ENCODE measurements at regions not wholly inside any gene's neighbourhood (a gene's known extent, or its start where the extent isn't known, plus 50 kb on each side); places are given as distances from the start of the nearest gene placed in this dataset.

DNA sequence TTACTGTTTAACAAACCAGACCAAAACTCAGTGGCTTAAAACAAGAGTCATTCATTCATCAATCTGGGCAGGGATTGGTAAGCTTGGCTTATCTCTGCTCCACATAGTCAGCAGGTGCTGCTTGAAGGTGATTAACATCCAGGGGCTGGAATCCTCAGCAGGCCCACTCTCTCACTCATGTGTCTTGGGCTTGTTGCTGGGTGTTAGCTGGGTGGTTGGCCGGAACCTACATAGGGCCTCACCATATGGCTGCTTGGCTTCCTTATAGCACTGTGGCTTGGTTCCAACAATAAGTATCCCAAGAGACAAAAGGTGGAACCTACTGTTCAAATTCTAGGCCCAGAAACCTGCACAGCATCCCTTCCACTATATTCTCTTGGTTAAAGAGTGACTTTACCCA, 125.0 kb downstream of the RASGEF1B start:
- TF ChIP-seq, protein P1, sequence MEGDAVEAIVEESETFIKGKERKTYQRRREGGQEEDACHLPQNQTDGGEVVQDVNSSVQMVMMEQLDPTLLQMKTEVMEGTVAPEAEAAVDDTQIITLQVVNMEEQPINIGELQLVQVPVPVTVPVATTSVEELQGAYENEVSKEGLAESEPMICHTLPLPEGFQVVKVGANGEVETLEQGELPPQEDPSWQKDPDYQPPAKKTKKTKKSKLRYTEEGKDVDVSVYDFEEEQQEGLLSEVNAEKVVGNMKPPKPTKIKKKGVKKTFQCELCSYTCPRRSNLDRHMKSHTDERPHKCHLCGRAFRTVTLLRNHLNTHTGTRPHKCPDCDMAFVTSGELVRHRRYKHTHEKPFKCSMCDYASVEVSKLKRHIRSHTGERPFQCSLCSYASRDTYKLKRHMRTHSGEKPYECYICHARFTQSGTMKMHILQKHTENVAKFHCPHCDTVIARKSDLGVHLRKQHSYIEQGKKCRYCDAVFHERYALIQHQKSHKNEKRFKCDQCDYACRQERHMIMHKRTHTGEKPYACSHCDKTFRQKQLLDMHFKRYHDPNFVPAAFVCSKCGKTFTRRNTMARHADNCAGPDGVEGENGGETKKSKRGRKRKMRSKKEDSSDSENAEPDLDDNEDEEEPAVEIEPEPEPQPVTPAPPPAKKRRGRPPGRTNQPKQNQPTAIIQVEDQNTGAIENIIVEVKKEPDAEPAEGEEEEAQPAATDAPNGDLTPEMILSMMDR (IDR thresholded peaks at IDR 0.05; ENCODE audit: unreplicated experiment) = no peak
- no peaks in the 10 kb centered on the region for H3K36me3 Mint-ChIP-seq (ENCODE audit: low read depth, unreplicated experiment)
- no peak for DNase-seq (ENCODE audit: low spot score)
- H3K4me1 Mint-ChIP-seq (ENCODE audit: unreplicated experiment) = no peaks in the 10 kb centered on the region
- H3K9me3 Mint-ChIP-seq (ENCODE audit: unreplicated experiment) = no peaks in the 10 kb centered on the region
- H3K27ac Mint-ChIP-seq (ENCODE audit: unreplicated experiment) = no peak overlapping the region
- H3K27me3 Mint-ChIP-seq (ENCODE audit: unreplicated experiment) = peaks cover 6% of the 10 kb centered on the region
- H3K4me3 Mint-ChIP-seq (ENCODE audit: unreplicated experiment) = no peak overlapping the region

GRCh38 chr4:81343536-81343935, 128.2 kb downstream of the RASGEF1B start:
- Mint-ChIP-seq H3K4me1 (ENCODE audit: unreplicated experiment) (no peaks in the 10 kb centered on the region), H3K27ac (ENCODE audit: unreplicated experiment) (no peak overlapping the region), H3K4me3 (ENCODE audit: unreplicated experiment) (no peak overlapping the region), H3K9me3 (ENCODE audit: unreplicated experiment) (no peaks in the 10 kb centered on the region), H3K36me3 (ENCODE audit: low read depth, unreplicated experiment) (no peaks in the 10 kb centered on the region), H3K27me3 (ENCODE audit: unreplicated experiment) (peaks cover 1% of the 10 kb centered on the region)
- TF ChIP-seq, protein P1 (IDR thresholded peaks at IDR 0.05; ENCODE audit: unreplicated experiment) = no peak
- DNase-seq (ENCODE audit: low spot score) = no peak

DNA sequence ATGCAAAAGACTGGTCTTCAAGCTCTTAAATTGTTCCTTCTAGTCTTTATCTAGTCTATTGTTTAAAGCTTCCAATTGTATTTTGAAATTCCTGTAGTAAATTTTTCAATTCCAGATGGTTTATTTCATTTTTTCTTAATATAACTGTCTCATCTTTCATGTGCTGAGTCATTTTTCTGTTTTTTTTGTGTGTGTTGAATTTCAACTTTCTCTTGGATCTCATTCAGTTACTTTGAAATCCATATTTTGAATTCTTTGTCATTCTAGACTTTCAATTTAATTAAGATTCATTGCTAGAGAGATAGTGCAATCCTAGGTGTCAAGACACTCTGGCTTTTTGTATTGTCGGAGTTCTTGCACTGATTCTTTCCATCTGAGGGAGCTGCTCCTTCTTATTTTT, 128.0 kb upstream of the PRKG2 start:
- Mint-ChIP-seq H3K27me3 (ENCODE audit: unreplicated experiment) (peaks cover 1% of the 10 kb centered on the region), H3K9me3 (ENCODE audit: unreplicated experiment) (no peaks in the 10 kb centered on the region), H3K27ac (ENCODE audit: unreplicated experiment) (no peak overlapping the region), H3K36me3 (ENCODE audit: low read depth, unreplicated experiment) (no peaks in the 10 kb centered on the region), H3K4me3 (ENCODE audit: unreplicated experiment) (no peak overlapping the region), H3K4me1 (ENCODE audit: unreplicated experiment) (no peaks in the 10 kb centered on the region)
- DNase-seq (ENCODE audit: low spot score) = no peak
- TF ChIP-seq, protein P1 (IDR thresholded peaks at IDR 0.05; ENCODE audit: unreplicated experiment) = no peak

DNA sequence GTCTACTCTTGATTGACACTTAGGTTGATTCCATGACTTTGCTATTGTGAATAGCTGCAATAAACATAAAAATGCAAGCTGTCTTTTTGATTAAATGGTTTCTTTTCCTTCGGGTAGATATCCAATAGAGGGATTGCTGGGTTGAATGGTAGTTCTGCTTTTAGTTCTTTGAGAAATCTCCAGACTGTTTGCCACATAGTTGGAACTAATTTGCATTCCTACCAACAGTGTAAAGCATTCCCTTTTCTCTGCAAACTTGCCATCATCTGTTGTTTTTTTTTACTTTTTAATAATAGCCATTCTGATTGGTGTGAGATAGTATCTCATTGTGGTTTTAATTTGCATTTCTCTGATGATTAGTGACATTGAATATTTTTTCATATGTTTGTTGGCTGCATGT, 122.2 kb upstream of the PRKG2 start:
- H3K27me3 Mint-ChIP-seq (ENCODE audit: unreplicated experiment) = no peaks in the 10 kb centered on the region
- H3K4me3 Mint-ChIP-seq (ENCODE audit: unreplicated experiment) = no peak overlapping the region
- no peaks in the 10 kb centered on the region for H3K36me3 Mint-ChIP-seq (ENCODE audit: low read depth, unreplicated experiment)
- TF ChIP-seq, protein P1 (IDR thresholded peaks at IDR 0.05; ENCODE audit: unreplicated experiment) = no peak
- DNase-seq (ENCODE audit: low spot score) = no peak
- H3K27ac Mint-ChIP-seq (ENCODE audit: unreplicated experiment) = no peak overlapping the region
- no peaks in the 10 kb centered on the region for H3K4me1 Mint-ChIP-seq (ENCODE audit: unreplicated experiment)
- H3K9me3 Mint-ChIP-seq (ENCODE audit: unreplicated experiment) = no peaks in the 10 kb centered on the region

GRCh38 chr4:81335122-81335912, 120.3 kb upstream of the PRKG2 start:
- Mint-ChIP-seq H3K9me3 (ENCODE audit: unreplicated experiment) (no peaks in the 10 kb centered on the region), H3K27me3 (ENCODE audit: unreplicated experiment) (no peaks in the 10 kb centered on the region), H3K4me3 (ENCODE audit: unreplicated experiment) (no peak overlapping the region), H3K27ac (ENCODE audit: unreplicated experiment) (no peak overlapping the region), H3K4me1 (ENCODE audit: unreplicated experiment) (no peaks in the 10 kb centered on the region), H3K36me3 (ENCODE audit: low read depth, unreplicated experiment) (no peaks in the 10 kb centered on the region)
- no peak for DNase-seq (ENCODE audit: low spot score)
- TF ChIP-seq, protein P1 (IDR thresholded peaks at IDR 0.05; ENCODE audit: unreplicated experiment) = no peak
